ENCODE measurements at regions not wholly inside any gene's neighbourhood (a gene's known extent, or its start where the extent isn't known, plus 50 kb on each side); places are given as distances from the start of the nearest gene placed in this dataset.

GRCh38 chr11:11141065-11141464 lies 212.0 kb downstream of the CSNK2A3 start:
- no peak for DNase-seq (ENCODE audit: low read depth in 2 of 3, low spot score in 2 of 3)

- DNase-seq (ENCODE audit: low read depth in 2 of 3, low spot score in 2 of 3) = no peak
These were observed 212.5 kb downstream of the CSNK2A3 start for GRCh38 chr11:11140510-11140909.

DNA sequence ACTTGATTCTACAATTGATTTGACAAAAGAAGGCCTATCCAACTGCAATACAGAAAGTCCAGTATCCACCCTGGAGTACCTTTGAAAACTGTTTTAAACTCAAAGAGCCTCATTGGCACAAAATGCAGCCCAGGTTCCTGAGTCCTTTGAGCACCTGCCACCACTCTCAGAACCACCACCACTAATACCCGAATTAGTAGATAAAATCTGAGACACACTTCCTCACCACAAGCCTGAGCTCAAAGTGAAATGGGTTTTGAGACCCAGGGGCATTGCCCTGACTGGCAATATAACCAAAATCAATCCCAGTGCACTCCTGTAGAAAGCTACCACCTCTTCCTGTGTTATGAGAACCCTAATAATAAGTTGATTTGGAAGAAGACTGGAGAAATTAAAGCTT lies 215.7 kb downstream of the CSNK2A3 start:
- no peak for DNase-seq (ENCODE audit: low read depth in 2 of 3, low spot score in 2 of 3)

GRCh38 chr11:11135820-11136476 lies 217.1 kb downstream of the CSNK2A3 start:
- no peak for DNase-seq (ENCODE audit: low read depth in 2 of 3, low spot score in 2 of 3)

GRCh38 chr11:11129118-11129517 lies 223.9 kb downstream of the CSNK2A3 start:
- DNase-seq (ENCODE audit: low read depth in 2 of 3, low spot score in 2 of 3) = no peak

- no peak for DNase-seq (ENCODE audit: low read depth in 2 of 3, low spot score in 2 of 3)
These were observed 227.4 kb downstream of the CSNK2A3 start for GRCh38 chr11:11125618-11126017.

GRCh38 chr11:11122749-11123148 lies 230.3 kb downstream of the CSNK2A3 start:
- no peak for DNase-seq (ENCODE audit: low read depth in 2 of 3, low spot score in 2 of 3)

- DNase-seq (ENCODE audit: low read depth in 2 of 3, low spot score in 2 of 3) = no peak
These were observed 233.1 kb downstream of the CSNK2A3 start for GRCh38 chr11:11119917-11120316.

- no peak for DNase-seq (ENCODE audit: low read depth in 2 of 3, low spot score in 2 of 3)
These were observed 235.3 kb downstream of the CSNK2A3 start for GRCh38 chr11:11117730-11118129.

DNA sequence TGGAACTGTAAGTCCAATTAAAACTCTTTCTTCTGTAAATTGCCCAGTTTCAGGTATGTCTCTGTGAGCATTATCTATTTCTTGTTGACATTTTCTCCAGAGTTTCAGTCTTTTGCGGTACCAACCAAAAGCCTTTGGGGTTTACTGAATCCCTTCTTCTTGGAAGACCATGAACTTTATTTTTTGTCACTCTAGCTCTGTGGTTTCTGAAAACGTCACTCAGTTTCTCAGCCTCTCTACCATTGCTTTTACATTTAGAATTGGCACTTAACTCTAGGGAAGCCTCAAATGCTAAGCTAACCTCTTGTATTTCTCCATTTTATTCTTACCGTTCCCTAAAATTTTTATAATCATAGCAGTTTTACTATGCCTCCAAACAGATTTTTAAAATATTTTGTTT lies 237.6 kb downstream of the CSNK2A3 start:
- no peak for DNase-seq (ENCODE audit: low read depth in 2 of 3, low spot score in 2 of 3)

GRCh38 chr11:11113626-11114025 lies 239.4 kb downstream of the CSNK2A3 start:
- no peak for DNase-seq (ENCODE audit: low read depth in 2 of 3, low spot score in 2 of 3)

DNA sequence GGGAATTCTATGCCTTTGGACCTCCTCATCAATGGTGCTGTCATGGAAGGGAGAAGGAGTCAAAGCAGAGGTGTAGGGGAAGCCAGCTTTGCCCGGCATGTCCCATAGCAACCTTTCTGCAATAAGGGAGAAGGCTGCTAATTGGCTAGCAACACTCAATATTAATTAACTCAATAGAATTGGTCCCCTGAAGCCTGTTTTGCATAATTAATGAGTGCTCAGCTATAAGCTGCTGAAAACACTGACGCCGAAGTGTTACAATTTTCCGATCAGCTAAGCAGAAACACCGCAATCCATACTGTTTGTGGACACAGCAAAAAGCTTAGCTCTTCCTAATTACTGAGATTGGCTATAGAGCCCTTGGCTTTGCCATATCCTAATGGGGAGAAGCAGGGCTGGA lies 245.0 kb downstream of the CSNK2A3 start:
- DNase-seq (ENCODE audit: low read depth in 2 of 3, low spot score in 2 of 3) = no peak

- no peak for DNase-seq (ENCODE audit: low read depth in 2 of 3, low spot score in 2 of 3)
These were observed 245.8 kb downstream of the CSNK2A3 start for GRCh38 chr11:11107076-11107723.

GRCh38 chr11:11105361-11105760 lies 247.5 kb upstream of the ZBED5 start:
- DNase-seq (ENCODE audit: low read depth in 2 of 3, low spot score in 2 of 3) = no peak

DNA sequence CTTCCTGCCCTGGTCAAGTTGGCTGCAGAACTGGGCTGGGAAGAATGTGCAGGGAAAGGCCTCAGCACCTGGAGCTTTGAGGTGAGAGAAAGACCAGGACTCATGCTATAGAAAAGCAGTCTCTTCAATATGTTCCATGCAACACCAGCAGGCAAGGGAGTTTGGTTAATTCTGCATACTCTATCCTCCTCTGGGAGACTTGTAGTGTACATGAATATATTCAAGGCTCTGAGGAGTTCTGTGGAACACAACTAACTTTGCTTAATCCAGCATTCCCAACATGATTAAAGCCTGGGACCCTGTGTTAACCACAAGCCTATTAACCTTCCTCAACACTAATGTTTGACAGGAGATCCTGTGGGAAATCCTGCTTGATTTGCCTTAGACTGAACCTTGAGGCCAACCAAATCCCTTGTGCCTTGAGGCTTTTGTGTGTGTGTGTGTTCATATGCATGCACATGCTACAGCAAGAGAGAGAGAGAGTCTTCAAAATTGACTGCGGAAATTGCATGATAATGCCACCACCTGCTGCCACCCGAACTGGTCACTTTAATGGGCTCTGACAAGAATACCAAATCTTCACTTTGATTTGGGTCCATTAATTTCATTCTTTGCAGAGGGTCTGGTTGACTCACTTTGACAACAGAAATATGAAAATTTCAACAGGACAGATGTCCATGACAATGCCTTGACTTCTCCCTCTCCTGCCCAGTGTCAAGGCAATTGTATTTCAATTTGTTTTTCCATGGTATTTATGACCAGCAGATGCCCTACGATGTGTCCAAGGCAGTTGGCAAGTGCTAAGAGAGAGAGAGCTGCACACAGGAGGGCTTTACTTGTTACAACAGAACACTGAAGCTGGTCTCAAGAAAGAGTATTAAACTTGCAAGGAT lies 238.2 kb upstream of the ZBED5 start:
- DNase-seq (ENCODE audit: low read depth in 2 of 3, low spot score in 2 of 3) = no peak

DNA sequence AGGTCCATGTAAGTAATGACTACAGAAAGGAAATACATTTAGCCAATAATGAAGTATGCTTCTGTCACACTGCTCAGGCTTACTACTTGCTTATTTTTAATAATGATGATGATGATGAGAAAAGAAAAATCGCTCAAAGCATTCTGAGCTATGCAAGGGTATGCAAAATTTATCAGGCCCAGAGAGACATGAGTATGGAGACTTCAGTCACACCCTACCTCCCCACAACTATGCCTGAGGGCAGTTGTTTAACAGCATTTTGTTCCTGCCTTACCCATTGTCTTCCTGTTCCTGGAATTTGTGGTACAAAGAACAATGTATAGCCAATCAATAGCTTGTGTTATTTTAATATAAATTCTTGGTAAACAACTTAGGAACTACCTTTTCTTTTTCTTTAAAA lies 232.6 kb upstream of the ZBED5 start:
- no peak for DNase-seq (ENCODE audit: low read depth in 2 of 3, low spot score in 2 of 3)

- no peak for DNase-seq (ENCODE audit: low read depth in 2 of 3, low spot score in 2 of 3)
These were observed 232.0 kb upstream of the ZBED5 start for GRCh38 chr11:11089805-11090204.

DNA sequence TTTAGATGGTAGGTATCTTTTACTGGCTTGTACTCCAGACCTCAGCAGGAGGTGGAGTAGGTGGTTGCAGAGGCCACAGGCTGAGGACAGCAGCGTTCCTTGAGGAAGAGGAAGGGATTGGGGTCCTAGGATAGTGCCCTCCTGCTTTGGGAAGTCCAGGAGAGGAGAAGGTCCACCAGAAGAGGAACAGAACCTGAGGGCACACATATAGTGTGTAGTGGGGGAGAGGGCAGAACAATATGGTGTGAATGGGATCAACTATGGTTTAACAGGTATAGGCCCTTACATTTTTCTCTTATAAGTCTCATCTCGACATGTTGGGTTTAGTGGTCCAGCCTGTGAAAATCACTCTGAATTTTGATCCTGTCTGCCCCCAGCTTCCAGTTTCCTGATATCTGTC lies 229.1 kb upstream of the ZBED5 start:
- DNase-seq (ENCODE audit: low read depth in 2 of 3, low spot score in 2 of 3) = no peak

DNA sequence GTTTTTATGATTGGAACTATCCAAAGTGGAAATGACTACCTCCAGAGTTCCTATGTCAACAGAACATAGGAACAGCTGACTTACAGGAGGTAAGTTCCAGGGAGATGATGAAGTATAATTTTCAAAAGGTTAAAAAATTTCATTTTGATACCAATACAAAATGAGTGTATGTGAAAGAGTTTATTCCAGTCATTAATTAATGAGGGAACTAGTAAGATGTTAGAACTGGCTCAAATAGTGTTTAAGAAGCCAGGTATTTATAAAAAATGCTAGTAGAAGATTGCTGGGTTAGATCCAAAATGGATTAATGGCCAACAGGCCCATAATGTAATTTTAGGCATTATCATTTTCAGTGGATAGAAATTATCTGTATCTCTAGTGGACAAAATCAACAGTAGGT lies 227.7 kb upstream of the ZBED5 start:
- no peak for DNase-seq (ENCODE audit: low read depth in 2 of 3, low spot score in 2 of 3)

GRCh38 chr11:11084337-11084736 lies 226.5 kb upstream of the ZBED5 start:
- DNase-seq (ENCODE audit: low read depth in 2 of 3, low spot score in 2 of 3) = no peak

DNA sequence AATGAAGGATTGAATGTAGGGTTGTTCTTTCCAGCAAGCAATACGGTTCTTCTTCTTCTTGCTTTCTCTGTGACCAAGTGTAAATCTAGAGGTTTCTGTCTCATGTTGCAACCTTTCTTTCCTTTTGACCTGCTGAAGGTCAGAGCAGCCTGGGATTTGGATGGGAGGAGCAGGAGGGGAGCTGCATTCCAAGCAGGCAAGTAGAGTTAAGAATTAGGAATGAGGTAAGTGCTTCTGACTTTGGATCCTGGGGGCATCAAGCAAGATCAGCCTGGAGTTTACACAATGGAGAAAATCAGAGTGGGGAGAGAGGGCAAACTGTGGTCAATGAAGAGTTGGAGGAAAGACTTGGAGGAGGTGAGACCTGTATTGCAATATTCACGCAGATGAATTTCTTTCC lies 225.6 kb upstream of the ZBED5 start:
- DNase-seq (ENCODE audit: low read depth in 2 of 3, low spot score in 2 of 3) = no peak

GRCh38 chr11:11082646-11083045 lies 224.8 kb upstream of the ZBED5 start:
- no peak for DNase-seq (ENCODE audit: low read depth in 2 of 3, low spot score in 2 of 3)
